B cell (primary cell): ENCODE measurements at regions not wholly inside any gene's neighbourhood (a gene's known extent, or its start where the extent isn't known, plus 50 kb on each side); places are given as distances from the start of the nearest gene placed in this dataset.

ENCODE experiments used
- CTCF ChIP-seq: fragments of 200-600 bp; IDR thresholded peaks from one replicate; pipeline ENCODE4 v1.8.0; 2022; ENCODE audit warnings: antibody characterized with exemption, mild to moderate bottlenecking
- EZH2 ChIP-seq: IDR thresholded peaks from 2 replicates; pipeline ENCODE4 v1.6.1; 2012; ENCODE audit warnings: borderline replicate concordance, low read depth, mild to moderate bottlenecking, moderate library complexity, low read length; ENCODE audit not compliant: insufficient read depth, poor library complexity, severe bottlenecking

GRCh38 chr2:21599417-21599816 lies 475.6 kb downstream of the TDRD15 start:
- TF ChIP-seq CTCF (no peak), EZH2 (no peak)
